Erythroblast (primary cell): ENCODE measurements at regions not wholly inside any gene's neighbourhood (a gene's known extent, or its start where the extent isn't known, plus 50 kb on each side); places are given as distances from the start of the nearest gene placed in this dataset.

Experiments
- DNase-seq, 2 experiments: peaks; one replicate each; lab custom pipeline; 2025; lab: John Stamatoyannopoulos, UW
- GATA1 ChIP-seq: IDR thresholded peaks from 2 replicates; pipeline ENCODE4 v1.6.1; 2011; ENCODE audit warnings: low read depth, mild to moderate bottlenecking, control low read depth, low read length, moderate library complexity
- POLR2A ChIP-seq: IDR thresholded peaks from 2 replicates; pipeline ENCODE4 v1.6.1; 2011; ENCODE audit warnings: mild to moderate bottlenecking, low read length

GRCh38 chr7:68474661-68475216 lies 1123.5 kb upstream of the AUTS2 start:
- DNase-seq, result no peak
- TF ChIP-seq GATA1 (no peak), POLR2A (no peak)

DNA sequence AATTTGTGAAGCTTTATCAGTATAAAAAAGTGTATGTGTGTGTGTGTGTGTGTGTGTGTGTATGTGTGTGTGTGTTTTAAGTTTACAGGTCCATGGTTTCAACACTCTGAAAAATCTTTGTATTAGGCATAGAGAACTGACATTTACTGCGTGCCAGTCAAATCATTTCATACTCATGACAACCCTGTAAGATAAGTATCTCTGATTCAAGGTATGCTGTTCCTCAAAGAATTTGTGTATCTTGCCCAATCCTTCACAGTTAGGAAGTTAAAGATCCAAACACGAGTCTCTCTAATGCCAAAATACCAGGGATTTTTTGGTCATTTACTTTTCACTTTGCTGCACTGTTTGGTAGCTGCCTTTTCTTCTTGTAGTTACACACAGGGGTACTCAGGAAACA lies 1121.3 kb upstream of the AUTS2 start:
- no peak for DNase-seq
- TF ChIP-seq POLR2A (no peak), GATA1 (no peak)

GRCh38 chr7:68478326-68478725 lies 1119.9 kb upstream of the AUTS2 start:
- no peak for DNase-seq
- TF ChIP-seq POLR2A (no peak), GATA1 (no peak)

DNA sequence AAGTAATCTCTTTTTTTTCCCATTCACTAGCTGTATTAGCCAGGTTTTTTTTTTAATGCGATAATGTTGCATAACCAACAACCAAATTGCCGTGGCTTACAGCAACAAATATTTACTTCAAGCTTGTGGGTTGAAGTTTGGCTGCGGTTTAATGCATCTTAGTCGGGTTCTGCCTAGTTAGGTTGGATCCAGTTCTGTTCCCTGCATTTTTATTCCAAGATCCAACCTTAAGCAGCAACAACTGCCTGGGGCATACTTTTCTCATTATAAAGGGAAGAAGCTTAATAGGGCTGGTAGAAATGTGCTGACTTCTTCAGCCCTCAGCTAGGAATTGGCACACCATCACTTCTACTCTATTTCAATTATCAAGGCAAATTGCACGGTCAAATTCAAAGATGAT lies 1115.5 kb upstream of the AUTS2 start:
- DNase-seq, result no peak

GRCh38 chr7:68484731-68485130 lies 1113.5 kb upstream of the AUTS2 start:
- DNase-seq, result no peak
- no peak for TF ChIP-seq POLR2A
- TF ChIP-seq GATA1, result no peak

More for the DNA sequence above, 1115.5 kb upstream of the AUTS2 start:
- TF ChIP-seq GATA1, result no peak
- TF ChIP-seq POLR2A, result no peak

GRCh38 chr7:68485253-68485917 lies 1112.9 kb upstream of the AUTS2 start:
- DNase-seq, result no peak
- TF ChIP-seq POLR2A (no peak), GATA1 (no peak)

DNA sequence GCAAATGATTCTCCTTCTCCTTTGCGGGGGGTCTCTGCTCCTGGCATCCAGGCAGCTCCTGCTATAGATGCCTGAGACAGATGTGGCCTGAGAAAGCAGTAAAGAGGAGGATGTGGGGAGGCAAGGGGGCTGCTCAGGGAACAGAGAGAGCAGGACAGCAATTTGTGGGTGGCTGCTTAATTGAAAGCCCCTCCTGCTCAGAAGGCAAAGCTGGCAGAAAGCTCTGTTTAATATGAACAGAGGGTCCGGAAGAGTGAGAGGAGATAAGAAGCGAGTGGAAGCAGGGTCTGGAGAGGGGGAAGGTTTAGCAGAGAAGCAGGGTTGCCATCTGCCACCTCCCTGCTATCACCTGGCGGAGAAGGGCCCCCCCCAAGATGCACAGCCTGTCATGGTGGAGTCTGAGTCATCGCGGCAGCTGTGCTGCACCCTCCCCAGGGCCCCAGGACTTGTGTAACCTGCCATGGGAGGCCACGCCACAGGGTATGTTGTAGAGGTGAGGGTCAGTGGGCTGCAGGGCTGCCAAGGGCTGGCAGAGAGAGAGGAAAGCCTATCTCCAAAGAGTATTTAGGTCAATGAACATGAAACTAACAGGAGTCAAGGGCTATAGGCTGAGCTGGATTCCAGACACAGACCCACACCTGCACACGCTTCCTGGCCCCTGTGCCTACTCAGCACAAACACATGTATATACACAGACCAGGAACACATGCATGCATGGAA lies 1109.8 kb upstream of the AUTS2 start:
- no peak for DNase-seq
- TF ChIP-seq POLR2A (no peak), GATA1 (no peak)

GRCh38 chr7:68491523-68492358 lies 1106.5 kb upstream of the AUTS2 start:
- TF ChIP-seq GATA1 (no peak), POLR2A (no peak)
- no peak for DNase-seq

DNA sequence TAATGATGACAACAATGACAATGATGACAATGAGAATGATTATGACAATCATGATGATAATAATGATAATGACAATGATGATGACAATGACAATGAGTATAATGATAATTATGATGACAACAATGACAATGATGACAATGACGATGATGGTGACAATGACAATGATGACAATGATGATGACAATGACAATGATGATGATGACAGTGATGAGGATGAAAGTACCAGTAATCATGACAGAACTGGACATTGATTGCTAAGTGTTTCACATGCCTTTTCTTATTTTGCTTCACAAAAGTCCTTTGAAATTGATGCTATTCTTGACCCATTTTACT lies 1106.0 kb upstream of the AUTS2 start:
- TF ChIP-seq POLR2A (no peak), GATA1 (no peak)
- DNase-seq, result no peak

GRCh38 chr7:68503400-68503799 lies 1094.9 kb upstream of the AUTS2 start:
- no peak for DNase-seq
- no peak for TF ChIP-seq POLR2A
- TF ChIP-seq GATA1, result no peak

DNA sequence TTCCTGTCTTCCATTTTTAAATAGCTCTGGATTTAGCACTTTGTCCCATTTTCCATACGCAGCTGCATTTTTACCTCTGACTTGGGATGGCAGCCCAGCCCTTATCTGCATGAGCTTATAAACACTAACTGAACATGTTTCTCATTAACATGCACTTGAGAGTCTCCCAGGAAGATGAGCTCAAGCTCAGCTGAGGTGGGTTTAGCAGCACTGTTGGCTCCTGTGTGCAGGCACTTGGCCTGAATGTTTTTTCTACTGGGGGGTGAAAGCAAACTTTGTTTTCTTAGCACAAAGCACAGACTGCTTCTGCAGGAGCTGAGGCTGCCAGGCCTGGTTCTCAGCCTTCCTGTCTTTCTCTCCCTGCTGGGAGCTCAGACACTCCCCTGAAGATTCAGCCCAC lies 1093.6 kb upstream of the AUTS2 start:
- no peak for DNase-seq
- TF ChIP-seq POLR2A (no peak), GATA1 (no peak)

GRCh38 chr7:68505721-68506120 lies 1092.6 kb upstream of the AUTS2 start:
- no peak for DNase-seq
- no peak for TF ChIP-seq POLR2A
- no peak for TF ChIP-seq GATA1

GRCh38 chr7:68507668-68508067 lies 1090.6 kb upstream of the AUTS2 start:
- DNase-seq, result no peak

More at GRCh38 chr7:68507668-68508067, 1090.6 kb upstream of the AUTS2 start:
- TF ChIP-seq POLR2A, result no peak
- no peak for TF ChIP-seq GATA1
